Loucy (cell line): ENCODE measurements at regions not wholly inside any gene's neighbourhood (a gene's known extent, or its start where the extent isn't known, plus 50 kb on each side); places are given as distances from the start of the nearest gene placed in this dataset.

ENCODE experiments used
- H2AFZ ChIP-seq: fragments of 200-600 bp; sonication (generic); 2 replicates; pipeline ENCODE4 v1.6.0; 2016; ENCODE audit warnings: antibody characterized with exemption, mild to moderate bottlenecking, low read length, moderate library complexity
- H3F3A ChIP-seq: fragments of 200-600 bp; 2 replicates; pipeline ENCODE4 v1.6.0; 2016; ENCODE audit warnings: antibody characterized with exemption, low read depth, mild to moderate bottlenecking
- H3K27me3 ChIP-seq: fragments of 200-600 bp; sonication (generic); 2 replicates; pipeline ENCODE4 v1.6.1; 2014; ENCODE audit warnings: low read length, mild to moderate bottlenecking; ENCODE audit not compliant: insufficient read depth, poor library complexity, severe bottlenecking
- H3K36me3 ChIP-seq: fragments of 200-600 bp; sonication (generic); 2 replicates; pipeline ENCODE4 v1.6.1; 2016; ENCODE audit warnings: low read length; ENCODE audit not compliant: insufficient read depth
- H3K4me1 ChIP-seq: fragments of 200-600 bp; sonication (generic); 2 replicates; pipeline ENCODE4 v1.5.1; 2014; ENCODE audit warnings: low read length, mild to moderate bottlenecking; ENCODE audit not compliant: insufficient read depth, poor library complexity, severe bottlenecking
- H3K4me2 ChIP-seq: fragments of 200-600 bp; sonication (generic); 2 replicates; pipeline ENCODE4 v1.6.0; 2014; ENCODE audit warnings: antibody characterized with exemption, low read length, low read depth, mild to moderate bottlenecking; ENCODE audit not compliant: poor library complexity, severe bottlenecking
- H3K4me3 ChIP-seq: fragments of 200-600 bp; sonication (generic); 2 replicates; pipeline ENCODE4 v1.5.1; 2014; ENCODE audit warnings: low read length, mild to moderate bottlenecking, mixed read lengths; ENCODE audit not compliant: poor library complexity, severe bottlenecking
- H3K79me2 ChIP-seq: fragments of 200-600 bp; sonication (generic); 2 replicates; pipeline ENCODE4 v1.6.1; 2014; ENCODE audit warnings: low read length; ENCODE audit not compliant: insufficient read depth
- H3K9ac ChIP-seq: fragments of 200-600 bp; sonication (generic); 2 replicates; pipeline ENCODE4 v1.6.0; 2014; ENCODE audit warnings: mild to moderate bottlenecking, low read depth, low read length, moderate library complexity; ENCODE audit not compliant: poor library complexity, severe bottlenecking
- H3K9me2 ChIP-seq: fragments of 200-600 bp; sonication (generic); replicated peaks from 2 replicates; pipeline ENCODE4 v1.6.1; 2016; ENCODE audit warnings: low read depth, low read length, mixed read lengths
- H3K9me3 ChIP-seq: fragments of 200-600 bp; sonication (generic); 2 replicates; pipeline ENCODE4 v1.6.1; 2014; ENCODE audit warnings: mild to moderate bottlenecking, antibody characterized with exemption, low read length, low read depth; ENCODE audit not compliant: insufficient read depth
- H4K20me1 ChIP-seq: fragments of 200-600 bp; sonication (generic); 2 replicates; pipeline ENCODE4 v1.6.0; 2014; ENCODE audit warnings: antibody characterized with exemption, low read length, mild to moderate bottlenecking; ENCODE audit not compliant: insufficient read depth, poor library complexity, severe bottlenecking
- EZH2phosphoT487 ChIP-seq: fragments of 200-600 bp; IDR thresholded peaks from 2 replicates; pipeline ENCODE4 v1.6.1; 2018; ENCODE audit warnings: antibody characterized with exemption, mild to moderate bottlenecking, moderate library complexity, borderline replicate concordance
- TF ChIP-seq, protein P1 (sequence below): fragments of 200-600 bp; sonication (generic); conservative IDR thresholded peaks from 2 replicates; pipeline ENCODE4 v1.5.1; 2014; ENCODE audit warnings: mild to moderate bottlenecking, antibody characterized with exemption, low read length

DNA sequence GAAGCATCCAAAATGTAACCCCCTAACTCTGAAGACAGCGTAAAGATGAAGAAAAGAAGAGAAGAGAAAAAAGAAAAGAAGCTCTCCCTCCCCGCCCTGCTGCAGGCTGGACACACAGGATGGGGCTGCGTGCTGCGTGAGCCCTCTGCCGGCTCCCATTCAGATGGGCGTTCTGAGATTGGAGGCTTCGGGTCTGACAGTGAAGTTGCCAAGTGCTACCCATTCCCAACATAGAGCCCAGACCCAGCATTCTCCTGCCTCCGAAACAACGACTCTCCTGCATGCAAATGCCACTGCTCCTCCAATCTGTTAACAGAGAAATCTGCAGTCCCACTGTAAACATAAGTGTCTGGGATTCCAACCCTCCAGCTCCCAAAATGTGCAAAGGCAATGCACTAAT is 234.9 kb downstream of the BCL11A start:
- Histone ChIP-seq H3K4me1 (no peaks in the 10 kb centered on the region), H3K79me2 (no peaks in the 10 kb centered on the region), H3K36me3 (no peaks in the 10 kb centered on the region), H2AFZ (no peak overlapping the region), H3F3A (no peaks in the 10 kb centered on the region), H3K9me2 (no peaks in the 10 kb centered on the region), H3K9me3 (no peaks in the 10 kb centered on the region), H3K4me3 (no peak overlapping the region), H3K4me2 (no peak overlapping the region), H3K9ac (no peak overlapping the region), H4K20me1 (no peaks in the 10 kb centered on the region), H3K27me3 (no peaks in the 10 kb centered on the region)
- TF ChIP-seq, protein P1, sequence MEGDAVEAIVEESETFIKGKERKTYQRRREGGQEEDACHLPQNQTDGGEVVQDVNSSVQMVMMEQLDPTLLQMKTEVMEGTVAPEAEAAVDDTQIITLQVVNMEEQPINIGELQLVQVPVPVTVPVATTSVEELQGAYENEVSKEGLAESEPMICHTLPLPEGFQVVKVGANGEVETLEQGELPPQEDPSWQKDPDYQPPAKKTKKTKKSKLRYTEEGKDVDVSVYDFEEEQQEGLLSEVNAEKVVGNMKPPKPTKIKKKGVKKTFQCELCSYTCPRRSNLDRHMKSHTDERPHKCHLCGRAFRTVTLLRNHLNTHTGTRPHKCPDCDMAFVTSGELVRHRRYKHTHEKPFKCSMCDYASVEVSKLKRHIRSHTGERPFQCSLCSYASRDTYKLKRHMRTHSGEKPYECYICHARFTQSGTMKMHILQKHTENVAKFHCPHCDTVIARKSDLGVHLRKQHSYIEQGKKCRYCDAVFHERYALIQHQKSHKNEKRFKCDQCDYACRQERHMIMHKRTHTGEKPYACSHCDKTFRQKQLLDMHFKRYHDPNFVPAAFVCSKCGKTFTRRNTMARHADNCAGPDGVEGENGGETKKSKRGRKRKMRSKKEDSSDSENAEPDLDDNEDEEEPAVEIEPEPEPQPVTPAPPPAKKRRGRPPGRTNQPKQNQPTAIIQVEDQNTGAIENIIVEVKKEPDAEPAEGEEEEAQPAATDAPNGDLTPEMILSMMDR = no peak
- no peak for TF ChIP-seq EZH2phosphoT487

DNA sequence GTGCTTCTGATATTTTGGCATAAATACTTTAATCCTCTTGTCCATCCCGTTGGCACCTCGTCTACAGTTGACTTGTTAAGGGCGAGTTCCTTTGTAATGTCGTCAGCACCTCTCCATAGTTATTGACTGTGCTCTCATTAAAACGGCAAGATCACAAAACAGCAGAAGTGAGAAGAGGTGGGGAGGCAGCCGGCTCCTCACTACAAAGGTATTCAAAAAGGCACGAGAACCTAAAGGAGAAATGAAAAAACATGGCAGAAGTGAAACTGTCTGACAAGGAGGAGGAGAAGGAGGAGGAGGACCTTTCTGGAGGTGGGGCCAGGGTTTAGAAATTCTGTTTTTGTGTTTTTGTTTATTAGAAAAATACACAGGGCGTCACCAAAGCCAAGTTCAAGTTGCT is 235.6 kb downstream of the BCL11A start:
- Histone ChIP-seq H3K9ac (no peak overlapping the region), H3K4me2 (no peak overlapping the region), H3F3A (no peaks in the 10 kb centered on the region), H3K9me2 (no peaks in the 10 kb centered on the region), H4K20me1 (no peaks in the 10 kb centered on the region), H3K27me3 (no peaks in the 10 kb centered on the region), H3K9me3 (no peaks in the 10 kb centered on the region), H3K4me1 (no peaks in the 10 kb centered on the region), H3K36me3 (no peaks in the 10 kb centered on the region), H3K79me2 (no peaks in the 10 kb centered on the region), H3K4me3 (no peak overlapping the region), H2AFZ (no peak overlapping the region)
- TF ChIP-seq, protein P1 = no peak
- TF ChIP-seq EZH2phosphoT487 = no peak

DNA sequence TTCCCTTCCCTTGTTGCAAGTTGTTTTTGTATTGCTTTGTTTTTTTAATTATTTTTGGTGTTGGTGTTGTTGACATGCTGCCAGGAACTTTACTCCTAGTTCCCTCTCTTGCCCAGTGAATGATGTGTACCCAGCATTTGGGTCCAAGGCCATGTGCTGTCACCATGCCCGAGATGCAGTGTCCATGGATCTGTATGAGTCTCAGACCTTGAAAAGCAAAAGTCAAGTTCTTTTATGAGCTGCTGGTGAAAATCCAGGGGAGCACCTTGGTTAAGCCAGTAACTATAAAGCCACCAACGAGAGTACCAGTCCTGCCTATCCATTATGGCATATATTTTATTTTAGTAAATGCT is 236.4 kb downstream of the BCL11A start:
- no peak overlapping the region for H3K9ac ChIP-seq

More for the DNA sequence above, 236.4 kb downstream of the BCL11A start:
- Histone ChIP-seq H4K20me1 (no peaks in the 10 kb centered on the region), H3K9me2 (no peaks in the 10 kb centered on the region), H3K4me1 (no peaks in the 10 kb centered on the region), H3F3A (no peaks in the 10 kb centered on the region), H3K36me3 (no peaks in the 10 kb centered on the region), H3K27me3 (no peaks in the 10 kb centered on the region), H2AFZ (no peak overlapping the region), H3K4me2 (no peak overlapping the region), H3K79me2 (no peaks in the 10 kb centered on the region), H3K9me3 (no peaks in the 10 kb centered on the region), H3K4me3 (no peak overlapping the region)
- TF ChIP-seq EZH2phosphoT487 = no peak
- TF ChIP-seq, protein P1 = no peak
